OCI-LY1 (cell line): ENCODE measurements at regions not wholly inside any gene's neighbourhood (a gene's known extent, or its start where the extent isn't known, plus 50 kb on each side); places are given as distances from the start of the nearest gene placed in this dataset.

Experiments
- CTCF ChIP-seq: fragments of 200-600 bp; sonication (generic), shearing (Covaris generic); IDR thresholded peaks from 2 replicates; pipeline ENCODE4 v1.5.1; 2017; ENCODE audit warnings: mild to moderate bottlenecking, antibody characterized with exemption, low read length, moderate library complexity, mixed read lengths
- EZH2 ChIP-seq: fragments of 200-600 bp; sonication (generic), shearing (Covaris generic); IDR thresholded peaks from 2 replicates; pipeline ENCODE4 v1.8.0; 2017; ENCODE audit warnings: borderline replicate concordance, mixed run types, mild to moderate bottlenecking, antibody characterized with exemption, low read length, moderate library complexity, mixed read lengths

- TF ChIP-seq CTCF (no peak), EZH2 (no peak)
Observed at GRCh38 chr4:178339769-178340168, 897.5 kb upstream of the AGA start.
